DMS53 treated with DMSO at 0.1 percent for 48 hours (cell line): ENCODE measurements at regions not wholly inside any gene's neighbourhood (a gene's known extent, or its start where the extent isn't known, plus 50 kb on each side); places are given as distances from the start of the nearest gene placed in this dataset.
"Not testable (repeated sequence)": the region's sequence is repeated elsewhere in the genome, so short reads cannot be mapped to it uniquely, and the experiment has no call there.

ENCODE experiments used
- DNase-seq: peaks from one replicate; lab custom pipeline; 2025; ENCODE audit not compliant: unreplicated experiment; lab: John Stamatoyannopoulos, UW

DNA sequence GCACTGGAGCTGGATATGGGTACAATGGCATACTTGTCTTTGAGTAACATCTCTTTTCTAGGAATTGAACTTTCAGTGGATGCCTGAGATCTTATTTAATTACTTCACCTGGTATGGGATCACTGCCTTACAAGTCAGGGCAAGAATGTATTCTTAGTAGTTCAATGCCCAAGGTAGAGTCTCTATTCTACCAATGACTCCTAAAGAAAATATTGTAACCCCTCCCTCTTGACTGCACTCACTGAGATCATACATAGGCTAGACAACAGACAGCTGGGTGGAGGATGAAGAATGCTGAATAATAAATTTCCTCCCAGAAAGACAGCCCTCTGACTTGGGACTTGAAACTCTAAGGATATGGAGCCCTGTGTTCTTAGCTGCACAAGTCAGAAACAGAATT, 1216.3 kb upstream of the ACO1 start:
- DNase-seq, result no peak

DNA sequence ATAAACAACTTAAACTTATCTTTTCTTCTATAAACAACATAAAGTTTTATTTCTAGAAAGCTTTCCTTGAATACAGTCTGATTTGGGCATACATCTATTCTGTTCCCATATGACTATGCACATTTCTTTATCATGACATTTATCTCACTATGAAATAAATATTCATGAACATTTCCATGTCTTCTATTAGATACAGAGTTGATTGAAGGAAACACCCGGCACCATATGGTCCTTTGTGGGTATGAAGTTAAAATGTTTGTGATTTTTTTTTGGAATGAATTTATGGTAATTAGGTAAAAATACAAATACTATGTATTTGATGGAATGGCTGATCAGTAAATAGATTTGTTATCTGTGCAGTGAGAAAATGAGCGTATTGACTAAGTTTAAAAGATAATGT, 1209.8 kb upstream of the ACO1 start:
- DNase-seq, result no peak

DNA sequence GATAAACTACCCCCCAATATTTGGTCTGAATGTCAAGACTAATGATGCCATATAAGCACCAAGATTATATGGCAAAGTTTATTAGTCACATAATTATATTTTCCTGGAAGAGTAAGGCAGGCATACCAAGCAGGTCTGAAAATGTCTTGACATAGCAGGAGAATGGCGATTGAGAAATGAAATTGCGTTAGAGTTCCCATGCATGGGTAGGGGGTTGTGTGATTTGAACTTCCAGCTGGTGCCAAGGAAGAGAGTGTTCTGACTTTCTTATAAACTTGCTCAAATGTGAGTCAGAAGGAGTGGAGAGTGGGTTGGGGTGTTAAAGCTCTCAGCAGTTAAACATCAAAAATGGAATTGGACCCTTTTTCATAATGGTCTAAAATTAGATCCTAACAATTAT, 1200.6 kb upstream of the ACO1 start:
- no peak for DNase-seq

DNA sequence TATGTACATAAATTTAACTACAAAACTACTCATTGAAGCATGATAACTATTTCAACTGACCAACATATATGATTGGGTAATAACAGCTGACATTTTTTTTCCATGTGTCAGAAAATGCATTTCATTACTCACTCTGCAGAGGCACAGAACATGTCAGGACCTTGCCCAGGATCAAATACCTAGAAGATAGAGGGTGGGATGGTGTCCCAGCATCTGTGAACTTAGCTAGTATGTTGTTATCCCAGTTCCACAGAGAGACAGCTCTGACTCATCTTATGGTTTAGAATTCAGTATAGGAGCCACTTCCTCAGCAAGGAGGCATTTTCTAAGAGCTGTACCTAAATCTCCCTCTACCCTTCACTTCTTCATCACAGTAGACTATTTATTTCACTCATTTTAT, 1198.6 kb upstream of the ACO1 start:
- no peak for DNase-seq

DNA sequence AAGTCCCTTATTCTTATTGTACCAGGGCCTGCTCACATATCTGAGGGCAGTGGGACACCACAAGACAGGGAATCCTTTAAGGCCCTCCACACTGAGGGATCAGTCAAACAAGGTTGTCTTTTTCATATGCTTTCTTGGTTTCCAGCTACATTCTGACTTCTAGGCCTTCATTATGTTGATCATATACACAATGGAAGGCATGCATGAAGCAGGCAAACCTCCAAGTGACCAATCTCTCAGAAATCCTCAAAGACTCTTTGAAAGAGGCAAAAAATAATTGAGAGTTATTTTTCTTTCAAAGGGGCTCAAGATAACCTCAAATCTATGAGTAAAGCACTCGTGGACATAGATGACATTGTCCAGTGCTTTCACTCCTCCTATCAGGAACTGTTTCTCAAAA, 1195.9 kb upstream of the ACO1 start:
- DNase-seq, result no peak

DNA sequence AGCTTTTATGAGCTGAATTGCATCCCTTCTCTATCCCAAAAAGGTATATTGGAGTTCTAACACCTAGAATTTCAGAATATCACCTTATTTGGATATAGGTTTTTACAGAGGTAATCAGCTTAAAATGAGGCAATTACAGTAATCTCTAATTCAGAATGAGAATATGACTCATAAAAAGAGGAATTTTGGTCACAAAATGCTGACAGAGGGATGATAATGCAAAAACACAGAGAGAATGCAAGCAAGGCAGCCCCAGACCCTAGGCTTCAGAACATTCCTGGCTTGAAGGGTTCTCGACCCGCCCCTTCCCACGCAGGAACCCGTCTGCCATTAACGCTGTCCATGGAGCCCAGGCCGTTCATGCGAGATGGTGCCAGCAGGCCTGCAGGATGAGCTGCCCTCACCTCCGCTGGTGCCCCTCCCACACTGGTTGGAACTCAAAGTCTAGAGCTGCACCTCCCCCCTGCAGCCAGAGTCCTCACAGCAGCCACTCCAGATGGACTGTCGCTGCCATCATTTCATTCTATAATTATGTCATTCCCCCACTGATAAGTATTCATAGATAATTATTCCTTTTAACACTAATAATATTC, 1173.4 kb upstream of the ACO1 start:
- DNase-seq, result no peak

DNA sequence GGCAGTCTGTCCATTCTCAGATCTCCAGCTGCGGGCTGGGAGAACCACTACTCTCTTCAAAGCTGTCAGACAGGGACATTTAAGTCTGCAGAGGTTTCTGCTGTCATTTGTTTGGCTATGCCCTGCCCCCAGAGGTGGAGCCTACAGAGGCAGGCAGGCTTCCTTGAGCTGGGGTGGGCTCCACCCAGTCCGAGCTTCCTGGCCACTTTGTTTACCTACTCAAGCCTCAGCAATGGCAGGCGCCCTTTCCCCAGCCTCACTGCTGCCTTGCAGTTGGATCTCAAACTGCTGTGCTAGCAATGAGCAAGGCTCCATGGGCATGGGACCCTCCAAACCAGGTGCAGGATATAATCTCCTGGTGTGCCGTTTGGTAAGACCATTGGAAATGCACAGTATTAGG, 1154.5 kb upstream of the ACO1 start:
- DNase-seq, result not testable (repeated sequence)

DNA sequence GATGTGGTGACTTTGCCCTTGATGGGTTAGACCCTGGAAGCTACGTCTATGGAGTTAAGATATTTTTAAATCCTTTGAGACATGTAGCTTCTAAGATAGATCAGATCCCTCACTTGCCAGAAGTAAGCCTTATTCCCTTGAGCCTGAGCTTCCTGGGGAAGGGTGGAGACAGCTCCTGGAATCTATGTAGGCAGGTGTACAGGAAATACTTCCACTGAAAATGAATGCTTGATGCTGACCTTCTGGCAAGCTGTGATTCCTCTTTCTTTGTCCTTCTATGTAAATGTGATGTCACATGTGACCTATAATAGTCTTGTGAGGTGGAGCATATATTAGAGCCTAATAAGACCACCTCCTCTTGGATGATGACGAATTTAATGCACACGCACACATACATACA, 1152.0 kb upstream of the ACO1 start:
- no peak for DNase-seq

DNA sequence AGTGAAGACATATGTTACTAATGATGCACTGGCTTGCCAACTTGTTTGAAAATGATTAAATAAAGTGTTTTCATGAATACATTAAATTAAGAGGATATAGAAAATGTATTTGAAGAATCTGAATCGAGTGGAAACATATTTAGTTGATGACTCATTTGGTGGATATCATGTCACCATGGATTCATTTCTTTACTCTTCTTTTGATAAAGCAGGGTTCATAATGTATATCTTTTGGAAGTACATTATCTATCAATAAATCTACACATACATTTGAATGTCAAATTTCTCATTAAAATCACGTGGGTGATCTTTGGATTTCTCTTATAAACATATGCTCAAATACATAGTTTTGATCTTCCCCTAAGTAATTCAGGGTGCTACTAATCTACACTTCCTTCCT, 1148.1 kb upstream of the ACO1 start:
- DNase-seq, result no peak

DNA sequence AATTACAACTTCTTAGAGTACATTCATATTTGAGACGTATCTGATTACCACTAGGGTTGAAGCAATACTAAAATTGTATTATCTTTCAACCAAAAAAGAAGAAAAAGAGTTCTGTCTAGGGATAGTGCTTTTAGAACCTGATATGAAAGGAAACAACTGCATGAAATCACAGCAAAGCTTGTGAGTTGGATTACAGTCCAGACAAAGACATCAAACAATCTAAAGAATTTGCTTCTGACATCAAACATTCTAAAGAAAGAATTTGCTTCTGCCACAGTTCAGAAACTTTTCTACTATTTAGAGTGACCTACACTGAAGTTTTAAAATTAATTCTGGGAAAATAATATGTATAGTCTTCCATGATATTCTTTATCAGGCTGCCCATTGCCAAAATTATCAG, 1141.1 kb upstream of the ACO1 start:
- no peak for DNase-seq

DNA sequence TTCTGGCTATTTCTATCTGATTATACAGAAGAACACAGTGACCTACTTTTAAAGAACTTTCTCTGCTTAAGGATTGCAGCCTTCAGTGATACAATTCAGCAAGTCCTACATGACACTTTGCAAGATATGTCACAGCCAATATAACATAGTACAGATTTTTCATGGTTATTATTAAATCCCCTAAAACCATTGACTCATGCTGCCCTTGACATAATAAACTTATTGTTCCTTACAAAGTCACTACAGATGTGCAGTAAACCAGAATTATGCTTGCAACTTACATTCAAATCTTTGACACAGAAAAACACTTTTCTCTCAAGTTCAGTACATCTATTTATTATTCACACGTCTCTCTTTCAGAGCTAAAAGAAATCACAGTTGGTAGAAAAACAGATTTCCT, 1136.3 kb upstream of the ACO1 start:
- no peak for DNase-seq

DNA sequence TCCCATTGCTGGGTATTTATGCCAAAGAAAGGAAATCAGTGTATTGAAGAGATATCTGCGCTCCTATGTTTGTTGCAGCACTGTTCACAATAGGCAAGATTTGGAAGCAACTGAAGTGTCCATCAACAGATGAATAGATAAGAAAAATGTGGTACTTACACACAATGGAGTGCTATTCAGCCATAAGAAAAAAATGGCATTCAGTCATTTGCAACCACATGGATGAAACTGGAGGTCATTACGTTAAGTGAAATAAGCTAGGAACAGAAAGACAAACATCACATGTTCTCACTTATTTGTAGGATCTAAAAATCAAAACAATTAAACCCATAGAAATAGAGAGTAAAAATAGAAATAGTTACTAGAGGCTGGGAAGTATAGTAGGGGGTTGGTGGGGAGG, 1133.1 kb upstream of the ACO1 start:
- DNase-seq, result no peak

DNA sequence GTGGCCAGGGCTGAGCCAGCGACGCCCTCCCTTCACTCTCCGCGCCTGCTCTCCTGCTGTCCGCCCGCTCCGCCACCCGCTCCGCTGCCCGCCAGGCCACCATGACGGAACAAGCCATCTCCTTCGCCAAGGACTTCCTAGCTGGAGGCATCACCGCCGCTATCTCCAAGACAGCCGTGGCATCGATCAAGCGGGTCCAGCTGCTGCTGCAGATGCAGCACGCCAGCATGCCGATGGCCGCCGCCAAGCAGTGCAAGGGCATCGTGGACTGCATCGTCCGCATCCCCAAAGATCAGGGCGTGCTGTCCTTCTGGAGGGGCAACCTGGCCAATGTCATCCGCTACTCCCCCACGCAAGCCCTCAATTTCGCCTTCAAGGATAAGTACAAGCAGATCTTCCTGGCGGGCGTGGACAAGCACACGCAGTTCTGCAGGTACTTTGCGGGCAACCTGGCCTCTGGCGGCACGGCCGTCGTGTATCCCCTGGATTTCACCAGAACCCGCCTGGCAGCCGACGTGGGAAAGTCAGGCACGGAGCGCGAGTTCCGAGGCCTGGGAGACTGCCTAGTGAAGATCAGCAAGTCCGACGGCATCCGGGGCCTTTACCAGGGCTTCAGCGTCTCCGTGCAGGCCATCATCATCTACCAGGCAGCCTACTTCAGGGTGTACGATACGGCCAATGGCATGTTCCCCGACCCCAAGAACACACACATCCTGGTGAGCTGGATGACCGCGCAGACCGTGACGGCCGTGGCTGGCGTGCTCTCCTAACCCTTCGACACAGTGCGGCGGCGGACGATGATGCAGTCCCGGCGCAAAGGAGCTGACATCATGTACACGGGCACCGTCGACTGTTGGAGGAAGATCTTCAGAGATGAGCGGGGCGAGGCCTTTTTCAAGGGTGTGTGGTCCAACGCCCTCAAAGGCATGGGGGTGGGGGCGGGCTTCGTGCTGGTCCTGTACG, 1130.4 kb upstream of the ACO1 start:
- no peak for DNase-seq

DNA sequence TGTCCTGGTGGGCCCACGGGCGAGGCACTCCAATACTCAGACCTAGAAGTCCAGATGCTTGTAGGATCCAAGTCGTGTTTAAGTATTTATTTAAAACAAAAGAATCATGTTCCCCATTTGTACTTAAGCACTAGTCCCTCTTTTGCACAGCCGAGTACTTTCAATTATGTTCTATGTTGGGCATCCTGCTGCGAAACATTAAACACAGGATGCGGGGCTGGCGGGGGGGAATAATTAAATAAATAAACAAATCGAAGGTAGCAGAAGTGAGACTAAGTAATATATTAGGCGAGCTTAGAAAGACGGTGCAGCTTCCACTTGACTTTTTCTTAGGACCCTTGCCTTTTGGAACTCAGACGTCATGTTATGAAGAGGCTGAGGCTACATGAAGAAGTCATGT, 1129.2 kb upstream of the ACO1 start:
- DNase-seq, result no peak

DNA sequence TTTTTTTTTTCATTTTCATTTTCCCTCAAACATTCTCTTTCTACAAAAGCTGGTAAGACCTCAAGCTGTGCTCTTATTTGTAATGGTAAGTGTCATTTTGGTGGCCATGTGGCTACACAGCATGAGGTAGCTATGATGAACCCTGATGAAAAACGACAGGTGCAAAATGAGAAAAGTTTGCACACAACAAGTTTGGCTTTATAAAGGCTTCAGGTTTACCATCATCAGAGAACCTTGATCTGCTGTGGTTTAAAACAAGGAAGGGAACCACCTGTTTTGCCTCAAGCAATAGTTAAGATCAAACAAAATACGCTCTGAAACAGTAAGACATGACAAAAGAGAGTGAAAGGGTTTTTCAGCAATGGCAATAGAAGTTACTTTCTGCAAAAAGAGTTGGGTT, 1124.6 kb upstream of the ACO1 start:
- no peak for DNase-seq

DNA sequence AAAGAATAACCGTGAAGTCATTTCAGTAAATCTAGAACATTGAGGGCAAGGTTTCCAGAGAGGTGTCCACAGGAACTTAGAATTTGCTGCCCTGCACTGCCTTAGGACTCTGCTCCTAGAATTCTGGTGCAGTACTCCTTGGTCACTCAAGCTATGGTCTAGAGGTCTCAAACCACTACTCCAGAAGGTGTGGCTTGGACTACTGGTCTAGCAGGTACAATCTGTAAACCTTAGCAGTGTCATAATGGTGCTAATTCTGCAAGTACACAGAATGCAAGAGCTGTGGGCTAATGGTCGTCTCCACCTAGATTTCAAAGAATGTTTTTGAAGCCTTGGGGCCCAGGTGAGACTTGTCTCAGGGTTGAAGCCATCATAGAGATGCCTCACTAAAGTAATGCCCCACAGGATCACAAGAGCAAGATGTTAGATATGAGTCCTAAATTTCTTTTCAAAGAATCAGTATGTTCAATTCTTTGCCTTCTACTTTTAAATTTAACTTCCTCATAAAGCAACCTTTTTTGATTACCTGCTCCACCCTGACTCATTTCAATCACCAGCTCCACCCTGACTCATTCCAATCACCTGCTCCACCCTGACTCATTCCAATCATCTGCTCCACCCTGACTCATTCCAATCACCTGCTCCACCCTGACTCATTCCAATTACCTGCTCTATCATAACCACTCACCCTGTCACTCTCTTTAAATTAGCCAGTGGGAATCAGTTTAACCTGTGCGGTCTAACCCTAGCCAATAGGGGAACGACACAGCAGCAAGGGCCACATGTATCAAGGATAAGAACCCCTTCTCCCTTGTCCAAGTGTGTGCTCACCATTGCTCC, 1111.8 kb upstream of the ACO1 start:
- DNase-seq, result no peak

DNA sequence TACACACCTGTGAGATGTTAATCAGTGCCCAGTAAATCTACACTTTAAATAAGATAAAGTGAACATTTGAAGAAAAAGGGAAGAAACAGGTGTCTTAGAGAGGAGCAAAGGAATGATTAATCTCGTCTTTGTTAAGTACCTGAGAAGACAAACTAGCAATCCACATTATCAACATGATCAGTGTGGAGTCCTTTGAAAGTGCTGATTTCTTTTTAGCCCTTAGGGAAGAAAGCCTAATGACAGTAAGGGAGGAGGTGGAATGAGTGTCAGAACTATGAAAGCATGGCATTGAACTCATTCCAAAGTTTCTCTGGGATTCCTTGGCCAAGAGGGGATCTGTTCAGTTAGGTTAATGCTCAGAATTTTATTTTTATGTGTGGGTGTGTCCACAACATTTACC, 1109.0 kb upstream of the ACO1 start:
- DNase-seq, result no peak

DNA sequence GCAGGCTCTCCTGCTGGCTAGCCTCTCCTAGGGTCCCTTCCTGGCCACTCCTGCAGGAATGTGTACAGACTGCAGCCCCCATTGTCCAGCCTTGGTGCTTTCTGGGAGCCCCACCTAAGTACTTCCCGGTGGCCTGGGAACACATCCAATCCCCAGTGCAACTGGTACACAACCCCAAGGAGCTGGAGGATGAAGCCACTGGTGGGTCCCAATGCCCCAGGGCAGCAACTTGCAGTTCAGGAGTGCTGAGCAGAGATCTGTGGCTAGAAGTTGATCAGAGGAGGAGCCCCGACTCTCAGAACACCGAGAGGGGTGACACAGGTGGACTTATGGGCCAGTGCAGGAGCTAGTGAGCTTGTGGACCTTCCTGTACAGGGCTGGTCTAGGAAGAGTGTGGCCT, 1093.7 kb upstream of the ACO1 start:
- no peak for DNase-seq

DNA sequence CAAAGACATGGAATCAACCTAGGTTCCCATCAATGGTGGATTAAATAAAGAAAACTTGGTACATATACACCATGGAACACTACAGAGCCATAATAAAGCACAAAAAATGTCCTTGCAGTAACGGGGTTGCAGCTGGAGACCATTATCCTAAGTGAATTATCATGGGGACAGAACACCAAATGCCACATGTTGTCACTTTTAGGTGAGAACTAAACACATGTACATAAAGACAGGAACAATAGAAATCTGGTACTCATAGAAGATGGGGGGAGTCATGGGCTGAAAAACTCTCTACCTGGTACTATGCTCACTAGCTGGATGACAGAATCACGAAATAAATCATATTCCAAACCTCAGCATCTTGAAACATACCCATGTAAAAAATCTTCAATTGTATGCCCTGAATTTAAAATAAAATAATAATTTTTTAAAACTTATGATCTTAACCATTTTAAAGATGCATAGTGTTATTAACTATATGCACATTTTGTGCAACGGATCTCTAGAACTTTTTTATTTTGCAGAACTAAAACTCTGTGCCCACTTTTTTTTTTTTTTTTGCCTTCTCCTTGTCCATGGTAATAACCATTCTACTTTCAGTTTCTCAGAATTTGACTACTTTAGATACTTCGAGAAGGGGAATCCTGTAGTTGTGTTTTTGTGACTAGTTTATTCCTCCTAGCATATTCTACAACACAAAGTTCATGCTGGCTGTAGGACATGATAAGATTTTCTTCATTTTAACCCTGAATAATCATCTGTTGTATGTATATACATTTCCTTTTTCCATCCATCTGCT, 1081.6 kb upstream of the ACO1 start:
- DNase-seq, result no peak

DNA sequence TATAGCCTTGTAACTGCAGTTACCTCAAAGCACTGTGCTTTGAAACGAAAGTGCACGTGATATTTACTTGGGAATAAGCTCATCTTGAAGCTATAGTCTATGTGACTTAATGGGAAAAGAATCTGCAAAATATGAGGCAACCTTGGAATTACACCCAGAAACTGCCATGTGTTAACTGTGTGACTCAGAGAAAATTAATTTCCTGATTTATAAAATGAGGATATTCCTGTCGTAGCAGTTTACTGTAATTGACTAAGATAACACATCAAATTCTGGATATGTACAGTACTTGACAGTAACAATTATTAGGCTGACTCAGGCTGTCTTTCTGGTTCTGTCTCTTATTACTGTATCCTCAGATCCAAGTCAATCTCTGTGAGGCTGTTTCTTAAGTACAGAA, 1079.9 kb upstream of the ACO1 start:
- no peak for DNase-seq

DNA sequence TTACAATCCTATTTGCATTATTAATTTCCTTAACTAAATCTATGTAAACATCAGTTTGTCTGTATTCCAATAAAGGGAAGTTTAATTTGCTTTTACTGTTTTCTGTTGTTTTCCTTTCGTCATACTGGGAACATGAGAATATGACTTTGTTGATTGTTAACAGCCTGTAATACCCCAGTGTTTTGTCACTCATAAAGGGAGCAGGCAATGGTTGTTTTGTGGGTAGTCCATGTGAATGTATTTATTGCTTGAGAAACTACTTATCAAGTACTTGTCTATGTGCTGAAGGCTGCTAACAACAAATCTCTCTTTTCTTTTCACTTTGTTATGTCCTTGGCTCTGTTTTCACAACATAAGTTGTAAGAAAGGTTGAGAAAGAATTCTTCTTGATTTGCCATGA, 1070.2 kb upstream of the ACO1 start:
- no peak for DNase-seq
